H1 (cell line): ENCODE measurements at regions not wholly inside any gene's neighbourhood (a gene's known extent, or its start where the extent isn't known, plus 50 kb on each side); places are given as distances from the start of the nearest gene placed in this dataset.

Experiments used
- CTCF ChIA-PET: fragments of 300-600 bp; sonication (Branson Sonifier 250); formaldehyde crosslinking; loops from one replicate; lab custom pipeline; 2021; ENCODE audit not compliant: partially characterized antibody; lab: Charles Lee
- POLR2A ChIA-PET: fragments of 300-600 bp; sonication (Branson Sonifier 250); formaldehyde crosslinking; loops from one replicate; lab custom pipeline; 2021; ENCODE audit warnings: inconsistent platforms; ENCODE audit not compliant: partially characterized antibody; lab: Charles Lee
- DNase-seq, 2 experiments: peaks; one replicate each; pipeline versions ENCODE4 v3.0.0 to v3.0.0-alpha.2; 2010 to 2022; ENCODE audit warnings: low spot score in 2 of 2, low read depth in 1 of 2, mixed read lengths in 1 of 2
- FAIRE-seq: peaks from 2 replicates; lab custom pipeline; 2011; peaks lifted over from hg19 to GRCh38; lab: Jason Lieb, UNC
- H2AFZ ChIP-seq: 2 replicates; pipeline ENCODE4 v1.8.1; 2012; ENCODE audit warnings: low read length, inconsistent platforms
- H2AK5ac ChIP-seq: 2 replicates; pipeline ENCODE4 v1.6.1; 2013; ENCODE audit warnings: low read depth, low read length
- H2BK120ac ChIP-seq: replicated peaks from 2 replicates; pipeline ENCODE3; 2013; ENCODE audit warnings: low read depth, low read length, inconsistent platforms
- H2BK12ac ChIP-seq: 2 replicates; pipeline ENCODE4 v1.6.1; 2013; ENCODE audit warnings: low read depth, low read length
- H2BK15ac ChIP-seq: 2 replicates; pipeline ENCODE4 v1.6.1; 2013; ENCODE audit warnings: low read length
- H2BK20ac ChIP-seq: 2 replicates; pipeline ENCODE4 v1.6.1; 2013; ENCODE audit warnings: low read length
- H2BK5ac ChIP-seq: 2 replicates; pipeline ENCODE4 v1.6.1; 2013; ENCODE audit warnings: low read depth, low read length
- H3K14ac ChIP-seq: 2 replicates; pipeline ENCODE4 v1.6.1; 2013; ENCODE audit warnings: inconsistent platforms; ENCODE audit not compliant: insufficient read length
- H3K18ac ChIP-seq: 2 replicates; pipeline ENCODE4 v1.6.1; 2013; ENCODE audit warnings: low read length; ENCODE audit errors: extremely low read depth
- H3K23ac ChIP-seq: 2 replicates; pipeline ENCODE4 v1.6.1; 2013; ENCODE audit warnings: inconsistent platforms; ENCODE audit not compliant: insufficient read length
- H3K23me2 ChIP-seq: 2 replicates; pipeline ENCODE4 v1.6.1; 2013; ENCODE audit warnings: low read depth, low read length
- H3K27ac ChIP-seq: 2 replicates; pipeline ENCODE4 v1.6.1; 2011; ENCODE audit warnings: low read depth, low read length, inconsistent platforms
- H3K27me3 ChIP-seq, 4 experiments: replicated peaks in 1 of 4; 1 replicate in 1 of 4; 2 replicates in 3 of 4; pipeline versions ENCODE4 v1.6.1 to v1.8.1; 2011 to 2013; ENCODE audit warnings: low read length in 3 of 4, mild to moderate bottlenecking in 3 of 4, inconsistent platforms in 2 of 4, mixed read lengths in 2 of 4, moderate library complexity in 1 of 4; ENCODE audit not compliant: control insufficient read depth in 3 of 4, insufficient read depth in 3 of 4; ENCODE audit errors: extremely low read depth in 1 of 4
- H3K36me3 ChIP-seq, 4 experiments: 2 replicates each; pipeline versions ENCODE4 v1.6.1 to v1.8.1; 2011 to 2013; ENCODE audit warnings: mild to moderate bottlenecking in 4 of 4, low read length in 3 of 4, moderate library complexity in 2 of 4, control low read depth in 1 of 4, inconsistent platforms in 1 of 4; ENCODE audit not compliant: insufficient read depth in 4 of 4, control insufficient read depth in 2 of 4
- H3K4ac ChIP-seq: replicated peaks from 2 replicates; pipeline ENCODE3; 2013; ENCODE audit warnings: low read length, low read depth, mixed read lengths, inconsistent platforms; ENCODE audit not compliant: insufficient read length
- H3K4me1 ChIP-seq, 4 experiments: replicated peaks in 1 of 4; 1 replicate in 1 of 4; 2 replicates in 3 of 4; pipeline versions ENCODE4 v1.6.1 to v1.8.1; 2011 to 2013; ENCODE audit warnings: low read length in 3 of 4, inconsistent platforms in 2 of 4, mixed read lengths in 1 of 4; ENCODE audit not compliant: insufficient read depth in 4 of 4, control insufficient read depth in 3 of 4
- H3K4me2 ChIP-seq, 2 experiments: 2 replicates each; pipeline versions ENCODE4 v1.6.1 to v1.8.1; 2011 to 2013; ENCODE audit warnings: low read depth in 2 of 2, low read length in 2 of 2, control low read depth in 1 of 2, inconsistent platforms in 1 of 2, mild to moderate bottlenecking in 1 of 2; ENCODE audit not compliant: insufficient read depth in 1 of 2
- H3K4me3 ChIP-seq, 4 experiments: fragments of 200-600, 300-600 bp in 1 of 4; sonication (generic), shearing (Covaris generic), sonication (Bioruptor Twin) in 1 of 4; 2 replicates each; pipeline versions ENCODE4 v1.5.1 to v1.8.1; 2011 to 2016; ENCODE audit warnings: low read length in 4 of 4, low read depth in 3 of 4, control low read depth in 2 of 4, inconsistent platforms in 2 of 4, mild to moderate bottlenecking in 2 of 4, mixed read lengths in 1 of 4, moderate library complexity in 1 of 4; ENCODE audit not compliant: insufficient read depth in 2 of 4; ENCODE audit errors: extremely low read depth in 1 of 4
- H3K56ac ChIP-seq: replicated peaks from 2 replicates; pipeline ENCODE3; 2013; ENCODE audit warnings: low read depth, mild to moderate bottlenecking, mixed read lengths, low read length, inconsistent platforms; ENCODE audit not compliant: insufficient read length
- H3K79me1 ChIP-seq: 2 replicates; pipeline ENCODE4 v1.6.1; 2013; ENCODE audit warnings: low read depth, low read length, control low read depth
- H3K79me2 ChIP-seq, 2 experiments: 2 replicates each; pipeline versions ENCODE4 v1.6.1 to v1.8.1; 2012 to 2013; ENCODE audit warnings: low read length in 2 of 2, mild to moderate bottlenecking in 2 of 2, inconsistent platforms in 1 of 2; ENCODE audit not compliant: insufficient read depth in 2 of 2, control insufficient read depth in 1 of 2
- H3K9ac ChIP-seq, 4 experiments: replicated peaks in 1 of 4; 1 replicate in 1 of 4; 2 replicates in 3 of 4; pipeline versions ENCODE4 v1.6.1 to v1.8.1; 2011 to 2013; ENCODE audit warnings: low read depth in 3 of 4, low read length in 3 of 4, control low read depth in 2 of 4, mild to moderate bottlenecking in 2 of 4, moderate library complexity in 2 of 4, inconsistent platforms in 1 of 4; ENCODE audit errors: extremely low read depth in 1 of 4
- H3K9me3 ChIP-seq, 2 experiments: 2 replicates each; pipeline versions ENCODE4 v1.6.1 to v1.8.1; 2012 to 2013; ENCODE audit warnings: mild to moderate bottlenecking in 2 of 2, moderate library complexity in 2 of 2, control low read depth in 1 of 2, inconsistent platforms in 1 of 2, low read depth in 1 of 2, low read length in 1 of 2, mixed read lengths in 1 of 2; ENCODE audit not compliant: insufficient read depth in 2 of 2
- H4K20me1 ChIP-seq, 2 experiments: replicated peaks in 1 of 2; 2 replicates each; pipeline versions ENCODE3 to v1.8.1; 2011 to 2013; ENCODE audit warnings: inconsistent platforms in 2 of 2, low read length in 2 of 2, mild to moderate bottlenecking in 1 of 2; ENCODE audit not compliant: insufficient read depth in 2 of 2, control insufficient read depth in 1 of 2
- H4K5ac ChIP-seq: 2 replicates; pipeline ENCODE4 v1.6.1; 2013; ENCODE audit warnings: low read length, low read depth, mixed read lengths, inconsistent platforms; ENCODE audit not compliant: insufficient read length
- H4K8ac ChIP-seq: 2 replicates; pipeline ENCODE4 v1.8.0; 2013; ENCODE audit warnings: mild to moderate bottlenecking, moderate library complexity, low read length, inconsistent platforms; ENCODE audit not compliant: insufficient read depth; ENCODE audit errors: extremely low read depth
- H4K91ac ChIP-seq: replicated peaks from 2 replicates; pipeline ENCODE3; 2013; ENCODE audit warnings: low read length, mixed read lengths, inconsistent platforms; ENCODE audit not compliant: insufficient read length
- BCL11A ChIP-seq, 2 experiments: IDR thresholded peaks; one replicate each; pipeline ENCODE4 v1.6.1; 2011; ENCODE audit warnings: low read depth in 2 of 2, low read length in 2 of 2, mild to moderate bottlenecking in 2 of 2
- CHD2 ChIP-seq: IDR thresholded peaks from 2 replicates; pipeline ENCODE4 v1.6.1; 2012; ENCODE audit warnings: low read length, improper control_type of control experiment
- CREB1 ChIP-seq: IDR thresholded peaks from 2 replicates; pipeline ENCODE4 v1.6.1; 2012; ENCODE audit warnings: inconsistent platforms
- FOSL1 ChIP-seq: IDR thresholded peaks from 2 replicates; pipeline ENCODE4 v1.6.1; 2011; ENCODE audit warnings: mild to moderate bottlenecking, low read depth, low read length, moderate library complexity; ENCODE audit not compliant: insufficient read depth
- GTF2F1 ChIP-seq: IDR thresholded peaks from 2 replicates; pipeline ENCODE4 v1.6.1; 2012; ENCODE audit warnings: low read depth, low read length, improper control_type of control experiment, borderline replicate concordance
- JUND ChIP-seq: IDR thresholded peaks from 2 replicates; pipeline ENCODE4 v1.6.1; 2011; ENCODE audit warnings: mild to moderate bottlenecking, improper control_type of control experiment, low read length
- MAFK ChIP-seq: IDR thresholded peaks from 2 replicates; pipeline ENCODE4 v1.6.1; 2012; ENCODE audit warnings: low read depth, mild to moderate bottlenecking, improper control_type of control experiment, low read length
- RBBP5 ChIP-seq: IDR thresholded peaks from 2 replicates; pipeline ENCODE4 v1.7.1; 2012; ENCODE audit warnings: low read depth, mild to moderate bottlenecking, inconsistent platforms, low read length, moderate library complexity, borderline replicate concordance
- RXRA ChIP-seq: IDR thresholded peaks from 2 replicates; pipeline ENCODE4 v1.6.1; 2011; ENCODE audit warnings: low read depth, mild to moderate bottlenecking, low read length, moderate library complexity; ENCODE audit not compliant: insufficient read depth
- SIN3A ChIP-seq, 2 experiments: IDR thresholded peaks in 1 of 2; conservative IDR thresholded peaks in 1 of 2; 2 replicates each; pipeline ENCODE4 v1.6.1; 2011 to 2012; ENCODE audit warnings: low read length in 2 of 2, improper control_type of control experiment in 1 of 2, low read depth in 1 of 2, mild to moderate bottlenecking in 1 of 2
- SIX5 ChIP-seq: IDR thresholded peaks from 2 replicates; pipeline ENCODE4 v1.6.1; 2011; ENCODE audit warnings: mild to moderate bottlenecking, low read depth, low read length
- SP1 ChIP-seq: IDR thresholded peaks from 2 replicates; pipeline ENCODE4 v1.6.1; 2011; ENCODE audit warnings: low read depth, low read length
- SP4 ChIP-seq: IDR thresholded peaks from 2 replicates; pipeline ENCODE4 v1.6.1; 2012; ENCODE audit warnings: low read length, inconsistent platforms
- SRF ChIP-seq: IDR thresholded peaks from 2 replicates; pipeline ENCODE4 v1.6.1; 2011; ENCODE audit warnings: mild to moderate bottlenecking, low read depth, low read length, moderate library complexity
- TEAD4 ChIP-seq: IDR thresholded peaks from 2 replicates; pipeline ENCODE4 v1.6.1; 2012; ENCODE audit warnings: low read depth, low read length, inconsistent platforms, mixed read lengths
- YY1 ChIP-seq: IDR thresholded peaks from 2 replicates; pipeline ENCODE4 v1.6.1; 2011; ENCODE audit warnings: low read depth, mild to moderate bottlenecking, low read length
- WGBS, 2 experiments: shearing (Covaris generic) in 1 of 2; methylation state at CpG; one replicate each; pipeline versions ENCODE4 v1.1.6 to v1.1.7; 2013 to 2015; ENCODE audit warnings: low lambda C conversion rate in 2 of 2, mixed read lengths in 2 of 2, inconsistent platforms in 1 of 2, low coverage in 1 of 2, missing lambda C conversion rate in 1 of 2; ENCODE audit not compliant: insufficient replicate concordance in 2 of 2, insufficient coverage in 1 of 2, insufficient read length in 1 of 2; ENCODE audit errors: extremely low coverage in 1 of 2, missing lambda C conversion rate in 1 of 2; 5-methylcytosine and 5-hydroxymethylcytosine counted together

GRCh38 chr11:109914038-109914437, 179.2 kb upstream of the ZC3H12C start:
- Histone ChIP-seq H3K9me3 (peaks cover 0 to 2% of the 10 kb centered on the region in 2 experiments; a peak in 1 of 4 replicates), H2BK12ac (no peak overlapping the region), H4K20me1 (no peaks in the 10 kb centered on the region), H4K91ac (no peak overlapping the region), H4K8ac (no peak overlapping the region), H2AK5ac (no peak overlapping the region), H3K14ac (no peak overlapping the region), H3K23ac (no peak overlapping the region), H2BK5ac (no peak overlapping the region), H3K79me2 (no peaks in the 10 kb centered on the region), H2BK20ac (no peak overlapping the region), H3K9ac (peak overlapping the region in 1 of 4 experiments; percentile 44; a peak in 1 of 7 replicates), H3K27me3 (no peaks in the 10 kb centered on the region), H3K36me3 (no peaks in the 10 kb centered on the region), H3K79me1 (no peaks in the 10 kb centered on the region), H3K18ac (no peak overlapping the region), H3K4me1 (no peaks in the 10 kb centered on the region), H2BK15ac (no peak overlapping the region), H3K4ac (no peak overlapping the region), H3K56ac (no peak overlapping the region), H2BK120ac (no peak overlapping the region), H3K23me2 (no peaks in the 10 kb centered on the region), H4K5ac (no peak overlapping the region), H3K27ac (no peak overlapping the region), H2AFZ (peak overlapping the region; percentile 19), H3K4me2 (no peak overlapping the region), H3K4me3 (no peak overlapping the region)
- CTCF ChIA-PET: interaction anchor here (0.5 to 1.3 kb wide), 6 partner anchors 23 to 59 kb away, joined by 3 to 4 read pairs (median 3); no protein-coding TSS in a partner anchor
- FAIRE-seq: peak; percentile 78
- WGBS, 2 experiments: 76% methylated on average over 4 of the region's 4 CpGs; no CpG with 5 or more reads in 1 of the 2 experiments
- POLR2A ChIA-PET: no interaction called here
- DNase-seq: no peak
- TF ChIP-seq YY1: 0 out of 2 replicates have a peak, but pooled peaks have one; percentile 34
- TF ChIP-seq SP4: no peak
- TF ChIP-seq TEAD4: peak; percentile 58; the same call in 1 of the 2 replicates
- TF ChIP-seq BCL11A (IDR thresholded peaks at IDR 0.05; ENCODE audit: low read depth in 2 of 2, low read length in 2 of 2): peak in 1 of 2 experiments; percentile 23
- TF ChIP-seq SIX5: no peak
- peak; percentile 75 for TF ChIP-seq SP1
- no peak for TF ChIP-seq MAFK
- no peak for TF ChIP-seq FOSL1
- no peak for TF ChIP-seq GTF2F1
- TF ChIP-seq CREB1: no peak
- peak; percentile 62; the same call in 1 of the 2 replicates for TF ChIP-seq RBBP5
- no peak for TF ChIP-seq SRF
- TF ChIP-seq RXRA: no peak
- no peak for TF ChIP-seq CHD2
- no peak for TF ChIP-seq SIN3A (conservative IDR thresholded peaks at IDR 0.05 in 1 of 2, IDR thresholded peaks at IDR 0.05 in 1 of 2; ENCODE audit: low read depth in 1 of 2, low read length in 2 of 2)
- no peak for TF ChIP-seq JUND
